Transverse colon (tissue), 4 donors: ENCODE measurements at regions not wholly inside any gene's neighbourhood (a gene's known extent, or its start where the extent isn't known, plus 50 kb on each side); places are given as distances from the start of the nearest gene placed in this dataset.

Experiments used
- POLR2A ChIP-seq: fragments of 450-650 bp; IDR thresholded peaks from one replicate; pipeline ENCODE4 v1.6.1; 2016; ENCODE audit warnings: antibody characterized with exemption, mild to moderate bottlenecking, moderate library complexity
- POLR2AphosphoS5 ChIP-seq, 3 donors: sonication (generic); formaldehyde crosslinking; IDR thresholded peaks; one replicate each; pipeline ENCODE4 v1.6.1; 2016; ENCODE audit warnings: antibody characterized with exemption in 3 of 3
- TF ChIP-seq, protein P1 (sequence below), 5 experiments: fragments of 200-600 bp in 3 of 5; fragments of 450-650 bp in 2 of 5; sonication (generic) in 3 of 5; IDR thresholded peaks; 1 replicate in 2 of 5; 2 replicates in 3 of 5; pipeline ENCODE4 v1.5.1; 2016 to 2017; ENCODE audit warnings: antibody characterized with exemption in 5 of 5, inconsistent platforms in 3 of 5, mild to moderate bottlenecking in 2 of 5, moderate library complexity in 1 of 5

DNA sequence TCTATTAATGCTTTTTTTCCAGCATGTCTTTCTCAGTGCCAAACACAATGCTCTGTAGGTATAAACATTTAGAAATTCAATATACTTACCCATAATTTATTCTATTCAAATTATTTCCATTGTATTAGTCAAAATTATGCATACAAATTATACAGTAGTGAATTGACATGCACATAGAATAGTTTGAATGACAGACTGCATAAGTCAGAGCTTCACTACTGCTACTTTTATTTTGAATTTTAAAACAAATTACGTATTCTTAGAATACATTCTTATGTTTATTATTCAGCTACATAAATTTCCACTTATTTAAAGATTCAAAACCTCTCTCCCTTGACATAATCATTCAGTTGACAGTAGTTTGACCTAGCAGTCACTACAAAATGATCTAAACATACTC, 808.0 kb upstream of the CCDC179 start:
- TF ChIP-seq, protein P1, sequence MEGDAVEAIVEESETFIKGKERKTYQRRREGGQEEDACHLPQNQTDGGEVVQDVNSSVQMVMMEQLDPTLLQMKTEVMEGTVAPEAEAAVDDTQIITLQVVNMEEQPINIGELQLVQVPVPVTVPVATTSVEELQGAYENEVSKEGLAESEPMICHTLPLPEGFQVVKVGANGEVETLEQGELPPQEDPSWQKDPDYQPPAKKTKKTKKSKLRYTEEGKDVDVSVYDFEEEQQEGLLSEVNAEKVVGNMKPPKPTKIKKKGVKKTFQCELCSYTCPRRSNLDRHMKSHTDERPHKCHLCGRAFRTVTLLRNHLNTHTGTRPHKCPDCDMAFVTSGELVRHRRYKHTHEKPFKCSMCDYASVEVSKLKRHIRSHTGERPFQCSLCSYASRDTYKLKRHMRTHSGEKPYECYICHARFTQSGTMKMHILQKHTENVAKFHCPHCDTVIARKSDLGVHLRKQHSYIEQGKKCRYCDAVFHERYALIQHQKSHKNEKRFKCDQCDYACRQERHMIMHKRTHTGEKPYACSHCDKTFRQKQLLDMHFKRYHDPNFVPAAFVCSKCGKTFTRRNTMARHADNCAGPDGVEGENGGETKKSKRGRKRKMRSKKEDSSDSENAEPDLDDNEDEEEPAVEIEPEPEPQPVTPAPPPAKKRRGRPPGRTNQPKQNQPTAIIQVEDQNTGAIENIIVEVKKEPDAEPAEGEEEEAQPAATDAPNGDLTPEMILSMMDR (IDR thresholded peaks at IDR 0.05) = no peak
- TF ChIP-seq POLR2AphosphoS5 (IDR thresholded peaks at IDR 0.05) = no peak
- TF ChIP-seq POLR2A = no peak
